ENCODE measurements at regions not wholly inside any gene's neighbourhood (a gene's known extent, or its start where the extent isn't known, plus 50 kb on each side); places are given as distances from the start of the nearest gene placed in this dataset.

- Histone ChIP-seq H3K4me3 (ENCODE audit: low read length) (no peak overlapping the region), H3K27ac (ENCODE audit: low read length) (no peak overlapping the region), H3K9me3 (ENCODE audit: control insufficient read depth, insufficient read depth, low read length) (no peaks in the 10 kb centered on the region), H3K27me3 (ENCODE audit: control insufficient read depth, insufficient read depth, low read length) (no peaks in the 10 kb centered on the region), H3K4me1 (ENCODE audit: control insufficient read depth, insufficient read depth, low read length) (no peaks in the 10 kb centered on the region), H3K36me3 (ENCODE audit: control insufficient read depth, insufficient read depth, low read length) (no peaks in the 10 kb centered on the region)
- ATAC-seq = no peak
- intact Hi-C loops (cut with micrococcal nuclease) = no loop called here
- Mint-ChIP-seq H3K36me3 (no peaks in the 10 kb centered on the region), H3K4me3 (no peak overlapping the region), H3K4me1 (no peaks in the 10 kb centered on the region), H3K9me3 (peaks cover 10 to 14% of the 10 kb centered on the region in 2 donors), H3K27me3 (ENCODE audit: low read depth in 2 of 2) (no peaks in the 10 kb centered on the region), H3K27ac (no peak overlapping the region)
- no peak for DNase-seq
- no peak for TF ChIP-seq CTCF (IDR thresholded peaks at IDR 0.05)
These were observed 1326.0 kb upstream of the FLRT2 start for GRCh38 chr14:84203896-84204295.

- WGBS (ENCODE audit: insufficient coverage) = 92% methylated on average over 6 of the region's 7 CpGs
These were observed 1321.5 kb upstream of the FLRT2 start for GRCh38 chr14:84208451-84208850.

GRCh38 chr14:84209031-84209430 is 1320.9 kb upstream of the FLRT2 start:
- DNase-seq = no peak
- Mint-ChIP-seq H3K9me3 (peaks cover 8 to 13% of the 10 kb centered on the region in 2 donors), H3K4me1 (no peaks in the 10 kb centered on the region), H3K27me3 (ENCODE audit: low read depth in 2 of 2) (no peaks in the 10 kb centered on the region), H3K27ac (no peak overlapping the region), H3K4me3 (no peak overlapping the region), H3K36me3 (no peaks in the 10 kb centered on the region)
- Histone ChIP-seq H3K4me1 (ENCODE audit: control insufficient read depth, insufficient read depth, low read length) (no peaks in the 10 kb centered on the region), H3K36me3 (ENCODE audit: control insufficient read depth, insufficient read depth, low read length) (no peaks in the 10 kb centered on the region), H3K9me3 (ENCODE audit: control insufficient read depth, insufficient read depth, low read length) (no peaks in the 10 kb centered on the region), H3K27ac (ENCODE audit: low read length) (no peak overlapping the region), H3K27me3 (ENCODE audit: control insufficient read depth, insufficient read depth, low read length) (no peaks in the 10 kb centered on the region), H3K4me3 (ENCODE audit: low read length) (no peak overlapping the region)
- intact Hi-C loops (cut with micrococcal nuclease) = no loop called here
- ATAC-seq = no peak
- WGBS (ENCODE audit: insufficient coverage) = 60% methylated on average over 1 of the region's 1 CpG
- TF ChIP-seq CTCF (IDR thresholded peaks at IDR 0.05) = no peak

More at GRCh38 chr14:84208451-84208850, 1321.5 kb upstream of the FLRT2 start:
- Mint-ChIP-seq H3K4me1 (no peaks in the 10 kb centered on the region), H3K27me3 (ENCODE audit: low read depth in 2 of 2) (no peaks in the 10 kb centered on the region), H3K9me3 (peaks cover 8 to 13% of the 10 kb centered on the region in 2 donors), H3K4me3 (no peak overlapping the region), H3K27ac (no peak overlapping the region), H3K36me3 (no peaks in the 10 kb centered on the region)
- Histone ChIP-seq H3K4me1 (ENCODE audit: control insufficient read depth, insufficient read depth, low read length) (no peaks in the 10 kb centered on the region), H3K36me3 (ENCODE audit: control insufficient read depth, insufficient read depth, low read length) (no peaks in the 10 kb centered on the region), H3K9me3 (ENCODE audit: control insufficient read depth, insufficient read depth, low read length) (no peaks in the 10 kb centered on the region), H3K27ac (ENCODE audit: low read length) (no peak overlapping the region), H3K4me3 (ENCODE audit: low read length) (no peak overlapping the region), H3K27me3 (ENCODE audit: control insufficient read depth, insufficient read depth, low read length) (no peaks in the 10 kb centered on the region)
- intact Hi-C loops (cut with micrococcal nuclease) = no loop called here
- ATAC-seq (no peak), DNase-seq (no peak)
- TF ChIP-seq CTCF (IDR thresholded peaks at IDR 0.05) = no peak

GRCh38 chr14:84217066-84217465 is 1312.9 kb upstream of the FLRT2 start:
- Mint-ChIP-seq H3K36me3 (peaks cover 9% of the 10 kb centered on the region), H3K4me3 (no peak overlapping the region), H3K4me1 (no peaks in the 10 kb centered on the region), H3K27me3 (ENCODE audit: low read depth in 2 of 2) (no peaks in the 10 kb centered on the region), H3K27ac (no peak overlapping the region), H3K9me3 (peaks cover 8 to 17% of the 10 kb centered on the region in 2 donors)
- no peaks in the 10 kb centered on the region for H3K4me1 ChIP-seq (ENCODE audit: control insufficient read depth, insufficient read depth, low read length)
- WGBS (ENCODE audit: insufficient coverage) = 83% methylated on average over 1 of the region's 1 CpG
- DNase-seq (no peak), ATAC-seq (no peak)
- no peaks in the 10 kb centered on the region for H3K36me3 ChIP-seq (ENCODE audit: control insufficient read depth, insufficient read depth, low read length)
- no peak for TF ChIP-seq CTCF (IDR thresholded peaks at IDR 0.05)
- H3K9me3 ChIP-seq (ENCODE audit: control insufficient read depth, insufficient read depth, low read length) = peaks cover 14% of the 10 kb centered on the region
- H3K27ac ChIP-seq (ENCODE audit: low read length) = no peak overlapping the region
- intact Hi-C loops (cut with micrococcal nuclease) = no loop called here
- H3K27me3 ChIP-seq (ENCODE audit: control insufficient read depth, insufficient read depth, low read length) = no peaks in the 10 kb centered on the region
- no peak overlapping the region for H3K4me3 ChIP-seq (ENCODE audit: low read length)

Data from natural killer cell (primary cell).